ENCODE measurements at regions not wholly inside any gene's neighbourhood (a gene's known extent, or its start where the extent isn't known, plus 50 kb on each side); places are given as distances from the start of the nearest gene placed in this dataset.

GRCh38 chr2:62361964-62362363 lies 144.0 kb downstream of the TMEM17 start:
- no peak overlapping the region for H3K4me3 ChIP-seq (ENCODE audit: low read depth in 1 of 3, low read length in 3 of 3)
- H3K36me3 ChIP-seq (ENCODE audit: control insufficient read depth in 3 of 3, insufficient read depth in 2 of 3, low read depth in 1 of 3, low read length in 3 of 3), result no peaks in the 10 kb centered on the region
- no peak overlapping the region for H3K27ac ChIP-seq (ENCODE audit: low read depth in 1 of 3, low read length in 2 of 3)
- FAIRE-seq (no peak), DNase-seq (no peak)
- 94 to 98% (median 95%) methylated on average over 2 of the region's 2 CpGs for WGBS, 3 donors
- no peaks in the 10 kb centered on the region for H3K27me3 ChIP-seq (ENCODE audit: control insufficient read depth in 3 of 3, insufficient read depth in 3 of 3, low read length in 3 of 3)
- H3K4me1 ChIP-seq (ENCODE audit: control insufficient read depth in 3 of 3, insufficient read depth in 2 of 3, low read depth in 1 of 3, low read length in 2 of 3), result peaks cover 0 to 2% (median 0%) of the 10 kb centered on the region in 3 donors
- H3K9me3 ChIP-seq (ENCODE audit: control insufficient read depth in 2 of 2, insufficient read depth in 1 of 2, low read depth in 1 of 2, low read length in 1 of 2), result peaks cover 0 to 10% of the 10 kb centered on the region in 2 donors

- DNase-seq (no peak), FAIRE-seq (no peak)
- WGBS, 3 donors, result 80 to 86% (median 84%) methylated on average over 9 of the region's 9 CpGs
- peaks cover 0 to 14% of the 10 kb centered on the region in 2 donors for H3K9me3 ChIP-seq (ENCODE audit: control insufficient read depth in 2 of 2, insufficient read depth in 1 of 2, low read depth in 1 of 2, low read length in 1 of 2)
- no peaks in the 10 kb centered on the region for H3K36me3 ChIP-seq (ENCODE audit: control insufficient read depth in 3 of 3, insufficient read depth in 2 of 3, low read depth in 1 of 3, low read length in 3 of 3)
- no peak overlapping the region for H3K4me3 ChIP-seq (ENCODE audit: low read depth in 1 of 3, low read length in 3 of 3)
- H3K27ac ChIP-seq (ENCODE audit: low read depth in 1 of 3, low read length in 2 of 3), result no peak overlapping the region
- H3K27me3 ChIP-seq (ENCODE audit: control insufficient read depth in 3 of 3, insufficient read depth in 3 of 3, low read length in 3 of 3), result no peaks in the 10 kb centered on the region
- H3K4me1 ChIP-seq (ENCODE audit: control insufficient read depth in 3 of 3, insufficient read depth in 2 of 3, low read depth in 1 of 3, low read length in 2 of 3), result no peaks in the 10 kb centered on the region
Measured at GRCh38 chr2:62354771-62355561, 151.0 kb downstream of the TMEM17 start.

DNA sequence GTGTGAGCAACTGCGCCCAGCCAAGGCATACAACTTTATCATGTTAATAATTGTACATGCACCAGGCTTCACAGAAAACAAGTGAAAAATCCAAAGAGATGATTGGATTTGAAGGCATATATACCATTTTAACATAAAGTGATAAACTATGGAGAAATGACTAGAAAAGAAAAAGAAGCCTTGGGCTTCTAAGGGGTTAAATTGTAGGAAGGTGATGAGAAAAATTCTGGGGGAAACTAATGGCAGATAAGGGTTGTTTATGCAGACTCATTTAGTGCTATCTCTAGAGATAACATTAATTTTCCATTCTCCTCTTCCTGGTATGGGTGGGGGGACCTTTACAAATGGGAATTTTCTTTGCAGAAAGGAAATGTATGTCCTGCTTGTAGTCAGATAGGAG lies 154.0 kb downstream of the TMEM17 start:
- FAIRE-seq, result no peak
- 70 to 92% (median 89%) methylated on average over 1 of the region's 1 CpG for WGBS, 3 donors

GRCh38 chr2:62349788-62350187 lies 153.9 kb downstream of the B3GNT2 start:
- Histone ChIP-seq H3K36me3 (ENCODE audit: control insufficient read depth in 3 of 3, insufficient read depth in 2 of 3, low read depth in 1 of 3, low read length in 3 of 3) (no peaks in the 10 kb centered on the region), H3K4me3 (ENCODE audit: low read depth in 1 of 3, low read length in 3 of 3) (no peak overlapping the region), H3K4me1 (ENCODE audit: control insufficient read depth in 3 of 3, insufficient read depth in 2 of 3, low read depth in 1 of 3, low read length in 2 of 3) (no peaks in the 10 kb centered on the region), H3K27me3 (ENCODE audit: control insufficient read depth in 3 of 3, insufficient read depth in 3 of 3, low read length in 3 of 3) (no peaks in the 10 kb centered on the region), H3K9me3 (ENCODE audit: control insufficient read depth in 2 of 2, insufficient read depth in 1 of 2, low read depth in 1 of 2, low read length in 1 of 2) (peaks cover 0 to 14% of the 10 kb centered on the region in 2 donors), H3K27ac (ENCODE audit: low read depth in 1 of 3, low read length in 2 of 3) (no peak overlapping the region)
- no peak for FAIRE-seq
- no peak for DNase-seq
- WGBS, 3 donors, result 93 to 97% (median 95%) methylated on average over 6 of the region's 6 CpGs

More for the DNA sequence above, 154.0 kb downstream of the TMEM17 start:
- no peak overlapping the region for H3K27ac ChIP-seq (ENCODE audit: low read depth in 1 of 3, low read length in 2 of 3)
- no peak for DNase-seq
- no peak overlapping the region for H3K4me3 ChIP-seq (ENCODE audit: low read depth in 1 of 3, low read length in 3 of 3)
- no peaks in the 10 kb centered on the region for H3K36me3 ChIP-seq (ENCODE audit: control insufficient read depth in 3 of 3, insufficient read depth in 2 of 3, low read depth in 1 of 3, low read length in 3 of 3)
- peaks cover 0 to 14% of the 10 kb centered on the region in 2 donors for H3K9me3 ChIP-seq (ENCODE audit: control insufficient read depth in 2 of 2, insufficient read depth in 1 of 2, low read depth in 1 of 2, low read length in 1 of 2)
- no peaks in the 10 kb centered on the region for H3K4me1 ChIP-seq (ENCODE audit: control insufficient read depth in 3 of 3, insufficient read depth in 2 of 3, low read depth in 1 of 3, low read length in 2 of 3)
- H3K27me3 ChIP-seq (ENCODE audit: control insufficient read depth in 3 of 3, insufficient read depth in 3 of 3, low read length in 3 of 3), result no peaks in the 10 kb centered on the region

GRCh38 chr2:62348700-62349099 lies 152.8 kb downstream of the B3GNT2 start:
- FAIRE-seq (no peak), DNase-seq (no peak)
- Histone ChIP-seq H3K36me3 (ENCODE audit: control insufficient read depth in 3 of 3, insufficient read depth in 2 of 3, low read depth in 1 of 3, low read length in 3 of 3) (no peaks in the 10 kb centered on the region), H3K27ac (ENCODE audit: low read depth in 1 of 3, low read length in 2 of 3) (no peak overlapping the region), H3K4me3 (ENCODE audit: low read depth in 1 of 3, low read length in 3 of 3) (no peak overlapping the region), H3K4me1 (ENCODE audit: control insufficient read depth in 3 of 3, insufficient read depth in 2 of 3, low read depth in 1 of 3, low read length in 2 of 3) (peaks cover 0 to 3% (median under 1%) of the 10 kb centered on the region in 3 donors), H3K27me3 (ENCODE audit: control insufficient read depth in 3 of 3, insufficient read depth in 3 of 3, low read length in 3 of 3) (no peaks in the 10 kb centered on the region), H3K9me3 (ENCODE audit: control insufficient read depth in 2 of 2, insufficient read depth in 1 of 2, low read depth in 1 of 2, low read length in 1 of 2) (peaks cover 0 to 14% of the 10 kb centered on the region in 2 donors)
- WGBS, 3 donors, result 44 to 81% (median 77%) methylated on average over 1 of the region's 1 CpG

DNA sequence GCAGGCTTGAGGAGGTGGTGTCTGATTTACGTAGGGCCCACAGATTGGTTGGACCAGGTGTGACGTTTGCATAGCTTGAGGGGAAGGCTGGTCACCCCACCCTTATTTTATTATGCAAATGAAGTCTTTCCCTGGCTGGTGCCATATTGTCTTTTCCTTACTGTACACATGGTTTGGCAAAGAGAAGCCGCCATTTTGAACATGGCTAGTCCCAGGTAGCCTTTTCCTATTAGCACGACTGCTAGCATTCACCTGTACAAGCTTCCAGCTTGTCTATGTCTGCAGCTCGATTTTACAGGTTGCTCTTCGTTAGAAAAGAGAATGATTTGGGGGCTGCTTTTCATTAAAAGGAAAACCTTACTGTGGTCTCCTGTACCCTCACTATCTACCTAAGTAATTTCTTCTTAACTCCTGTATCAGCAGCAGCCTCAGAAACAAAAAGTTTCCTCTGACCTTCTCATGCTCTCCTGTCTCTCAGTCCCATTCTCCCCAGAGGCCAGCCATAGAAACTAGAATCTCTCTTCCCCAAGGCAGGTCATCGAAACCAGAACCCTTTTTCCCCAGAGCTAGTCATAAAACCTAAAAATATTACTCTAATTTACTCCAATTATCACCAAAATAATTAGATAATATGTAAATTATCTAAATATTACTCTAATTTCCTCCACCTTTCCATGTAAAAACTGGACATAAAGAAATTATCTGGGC lies 151.8 kb downstream of the B3GNT2 start:
- Histone ChIP-seq H3K27me3 (ENCODE audit: control insufficient read depth in 3 of 3, insufficient read depth in 3 of 3, low read length in 3 of 3) (no peaks in the 10 kb centered on the region), H3K4me1 (ENCODE audit: control insufficient read depth in 3 of 3, insufficient read depth in 2 of 3, low read depth in 1 of 3, low read length in 2 of 3) (peaks cover 0 to 3% (median 2%) of the 10 kb centered on the region in 3 donors), H3K36me3 (ENCODE audit: control insufficient read depth in 3 of 3, insufficient read depth in 2 of 3, low read depth in 1 of 3, low read length in 3 of 3) (no peaks in the 10 kb centered on the region), H3K9me3 (ENCODE audit: control insufficient read depth in 2 of 2, insufficient read depth in 1 of 2, low read depth in 1 of 2, low read length in 1 of 2) (peaks cover 0 to 10% of the 10 kb centered on the region in 2 donors), H3K4me3 (ENCODE audit: low read depth in 1 of 3, low read length in 3 of 3) (no peak overlapping the region), H3K27ac (ENCODE audit: low read depth in 1 of 3, low read length in 2 of 3) (no peak overlapping the region)
- no peak for FAIRE-seq
- 91 to 93% (median 92%) methylated on average over 7 of the region's 7 CpGs for WGBS, 3 donors
- DNase-seq, result no peak

- Histone ChIP-seq H3K4me3 (ENCODE audit: low read depth in 1 of 3, low read length in 3 of 3) (no peak overlapping the region), H3K27me3 (ENCODE audit: control insufficient read depth in 3 of 3, insufficient read depth in 3 of 3, low read length in 3 of 3) (no peaks in the 10 kb centered on the region), H3K4me1 (ENCODE audit: control insufficient read depth in 3 of 3, insufficient read depth in 2 of 3, low read depth in 1 of 3, low read length in 2 of 3) (peaks cover 0 to 3% (median 2%) of the 10 kb centered on the region in 3 donors), H3K27ac (ENCODE audit: low read depth in 1 of 3, low read length in 2 of 3) (no peak overlapping the region), H3K36me3 (ENCODE audit: control insufficient read depth in 3 of 3, insufficient read depth in 2 of 3, low read depth in 1 of 3, low read length in 3 of 3) (no peaks in the 10 kb centered on the region), H3K9me3 (ENCODE audit: control insufficient read depth in 2 of 2, insufficient read depth in 1 of 2, low read depth in 1 of 2, low read length in 1 of 2) (no peaks in the 10 kb centered on the region)
- FAIRE-seq (no peak), DNase-seq (peak in 1 of 2 donors; percentile 46)
- WGBS, 3 donors, result 28 to 58% (median 42%) methylated on average over 5 of the region's 5 CpGs
Measured at GRCh38 chr2:62344472-62344871, 148.6 kb downstream of the B3GNT2 start.

DNA sequence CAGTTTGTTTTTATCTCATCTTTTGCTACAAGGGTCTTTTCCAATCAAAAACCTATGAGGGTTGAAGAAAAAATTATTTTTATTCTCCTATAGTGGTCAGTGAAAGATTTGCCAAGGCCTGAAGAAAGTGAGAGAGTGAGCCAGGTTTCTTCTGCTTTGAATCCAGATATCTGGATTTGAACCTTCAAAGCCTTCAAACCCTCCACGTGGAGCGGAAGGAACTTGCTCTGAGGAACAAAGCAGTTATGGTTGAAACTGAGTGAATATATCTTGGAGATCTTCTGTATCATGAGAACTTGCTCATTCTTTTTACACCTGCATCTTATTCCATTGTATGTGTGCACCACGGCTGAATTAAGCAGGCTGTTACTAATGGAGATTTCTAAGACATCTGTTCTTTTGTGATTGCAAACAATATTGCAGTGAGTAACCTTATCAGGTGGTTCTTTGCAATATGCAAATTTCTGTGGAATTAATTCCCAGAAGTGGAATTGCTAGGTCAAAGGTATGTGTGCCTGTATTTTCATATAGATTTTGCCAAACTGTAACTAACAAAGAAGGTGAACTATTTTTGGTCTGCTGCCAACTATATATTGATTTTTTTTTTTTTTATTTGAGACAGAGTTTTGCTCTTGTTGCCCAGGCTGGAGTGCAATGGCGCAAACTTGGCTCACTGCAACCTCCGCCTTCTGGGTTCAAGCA lies 147.9 kb downstream of the B3GNT2 start:
- Histone ChIP-seq H3K36me3 (ENCODE audit: control insufficient read depth in 3 of 3, insufficient read depth in 2 of 3, low read depth in 1 of 3, low read length in 3 of 3) (no peaks in the 10 kb centered on the region), H3K27me3 (ENCODE audit: control insufficient read depth in 3 of 3, insufficient read depth in 3 of 3, low read length in 3 of 3) (no peaks in the 10 kb centered on the region), H3K4me1 (ENCODE audit: control insufficient read depth in 3 of 3, insufficient read depth in 2 of 3, low read depth in 1 of 3, low read length in 2 of 3) (peaks cover 0 to 3% (median 2%) of the 10 kb centered on the region in 3 donors), H3K9me3 (ENCODE audit: control insufficient read depth in 2 of 2, insufficient read depth in 1 of 2, low read depth in 1 of 2, low read length in 1 of 2) (no peaks in the 10 kb centered on the region), H3K4me3 (ENCODE audit: low read depth in 1 of 3, low read length in 3 of 3) (no peak overlapping the region), H3K27ac (ENCODE audit: low read depth in 1 of 3, low read length in 2 of 3) (peak overlapping the region in 2 of 3 donors; percentile 15 to 42)
- no peak for FAIRE-seq
- 17 to 52% (median 45%) methylated on average over 5 of the region's 5 CpGs for WGBS, 3 donors
- DNase-seq, result peak; percentile 56 to 80
